ENCODE measurements at regions not wholly inside any gene's neighbourhood (a gene's known extent, or its start where the extent isn't known, plus 50 kb on each side); places are given as distances from the start of the nearest gene placed in this dataset.
A peak's percentile ranks its signal among the peaks of the same experiment; 100 is the strongest.

- no peak overlapping the region for H3K27ac ChIP-seq
- no peak for TF ChIP-seq CTCF (IDR thresholded peaks at IDR 0.05)
- ATAC-seq (peak; percentile 82), DNase-seq (no peak)
- H3K36me3 ChIP-seq: no peaks in the 10 kb centered on the region
- intact Hi-C loops (cut with DNase I): no loop called here
- H3K4me3 ChIP-seq: no peak overlapping the region
- peaks cover 0 to 5% of the 10 kb centered on the region in 2 donors for H3K4me1 ChIP-seq
- no peaks in the 10 kb centered on the region for H3K9me3 ChIP-seq
- H3K27me3 ChIP-seq: no peaks in the 10 kb centered on the region
These were observed 86.9 kb upstream of the RPS23 start for GRCh38 chr5:82365026-82365425.

GRCh38 chr5:82364497-82364896 is 86.3 kb upstream of the RPS23 start:
- H3K4me1 ChIP-seq: peaks cover 0 to 5% of the 10 kb centered on the region in 2 donors
- ATAC-seq (peak; percentile 90), DNase-seq (peak in 1 of 4 donors; percentile 73)
- no peaks in the 10 kb centered on the region for H3K27me3 ChIP-seq
- no peaks in the 10 kb centered on the region for H3K36me3 ChIP-seq
- H3K4me3 ChIP-seq: no peak overlapping the region
- no peak overlapping the region for H3K27ac ChIP-seq
- TF ChIP-seq CTCF (IDR thresholded peaks at IDR 0.05): peak in 1 of 2 donors; percentile 33
- intact Hi-C loops (cut with DNase I): no loop called here
- no peaks in the 10 kb centered on the region for H3K9me3 ChIP-seq

- no peaks in the 10 kb centered on the region for H3K9me3 ChIP-seq
- peaks cover 6 to 11% of the 10 kb centered on the region in 2 donors for H3K4me1 ChIP-seq
- intact Hi-C loops (cut with DNase I): no loop called here
- no peaks in the 10 kb centered on the region for H3K27me3 ChIP-seq
- H3K27ac ChIP-seq: no peak overlapping the region
- H3K4me3 ChIP-seq: no peak overlapping the region
- DNase-seq: no peak
- TF ChIP-seq CTCF (IDR thresholded peaks at IDR 0.05): no peak
- ATAC-seq: no peak
- no peaks in the 10 kb centered on the region for H3K36me3 ChIP-seq
These were observed 85.4 kb upstream of the RPS23 start for GRCh38 chr5:82363524-82363923.

- no peaks in the 10 kb centered on the region for H3K36me3 ChIP-seq
- H3K4me3 ChIP-seq: no peak overlapping the region
- no peak for TF ChIP-seq CTCF (IDR thresholded peaks at IDR 0.05)
- ATAC-seq (no peak), DNase-seq (no peak)
- H3K27me3 ChIP-seq: no peaks in the 10 kb centered on the region
- H3K9me3 ChIP-seq: no peaks in the 10 kb centered on the region
- no peak overlapping the region for H3K27ac ChIP-seq
- intact Hi-C loops (cut with DNase I): no loop called here
- peaks cover 14% of the 10 kb centered on the region in 2 donors for H3K4me1 ChIP-seq
These were observed 84.5 kb upstream of the RPS23 start for GRCh38 chr5:82362636-82363035.

GRCh38 chr5:82360022-82360421 is 81.9 kb upstream of the RPS23 start:
- DNase-seq: no peak
- Histone ChIP-seq H3K27me3 (no peaks in the 10 kb centered on the region), H3K36me3 (no peaks in the 10 kb centered on the region), H3K27ac (no peak overlapping the region), H3K4me3 (no peak overlapping the region), H3K4me1 (peaks cover 24 to 33% of the 10 kb centered on the region in 2 donors), H3K9me3 (no peaks in the 10 kb centered on the region)
- no peak for TF ChIP-seq CTCF (IDR thresholded peaks at IDR 0.05)
- ATAC-seq: no peak
- intact Hi-C loops (cut with DNase I): no loop called here
